Panc1 (cell line): ENCODE measurements at regions not wholly inside any gene's neighbourhood (a gene's known extent, or its start where the extent isn't known, plus 50 kb on each side); places are given as distances from the start of the nearest gene placed in this dataset.

Source experiments
- ATAC-seq: fragments of 200-7000 bp; cut with Tn5 transposase; 2 replicates; pipeline ENCODE4 v1.9.1; 2020; ENCODE audit warnings: mild to moderate bottlenecking, moderate library complexity
- BruUV-seq: library from RNA; stranded (reverse); fragments of 400-500 nt; replicated peaks from 2 replicates; lab custom pipeline; 2021; lab: Mats Ljungman, UMichigan
- CTCF ChIA-PET: fragments of 300-600 bp; sonication (Branson Sonifier 250); formaldehyde crosslinking; loops from one replicate; lab custom pipeline; 2022; ENCODE audit warnings: antibody characterized with exemption; lab: Charles Lee
- POLR2A ChIA-PET: fragments of 300-600 bp; sonication (Branson Sonifier 250); formaldehyde crosslinking; loops from one replicate; lab custom pipeline; 2022; ENCODE audit warnings: antibody characterized with exemption; lab: Charles Lee
- DNase-seq: peaks from one replicate; pipeline ENCODE4 v3.0.0-alpha.2; 2010; ENCODE audit warnings: low read depth, low spot score
- H3K27ac ChIP-seq: 2 replicates; pipeline ENCODE4 v1.5.1; 2011; ENCODE audit warnings: mild to moderate bottlenecking, low read length, inconsistent platforms
- H3K27me3 ChIP-seq: fragments of 200-500 bp; sonication (Bioruptor generic); 2 replicates; pipeline ENCODE4 v1.6.0; 2014; ENCODE audit warnings: low read length, inconsistent platforms; ENCODE audit not compliant: control insufficient read depth, insufficient read depth
- H3K36me3 ChIP-seq: fragments of 200-500 bp; sonication (Bioruptor generic); 2 replicates; pipeline ENCODE4 v1.5.1; 2014; ENCODE audit warnings: inconsistent platforms, mild to moderate bottlenecking, low read length, moderate library complexity; ENCODE audit not compliant: control insufficient read depth, insufficient read depth
- H3K4me1 ChIP-seq: 2 replicates; pipeline ENCODE4 v1.5.1; 2011; ENCODE audit warnings: inconsistent platforms, mild to moderate bottlenecking, low read length, moderate library complexity; ENCODE audit not compliant: control insufficient read depth, insufficient read depth
- H3K4me3 ChIP-seq, 2 experiments: 2 replicates each; pipeline ENCODE4 v1.5.1; 2011 to 2012; ENCODE audit warnings: low read depth in 2 of 2, low read length in 2 of 2, mild to moderate bottlenecking in 2 of 2, inconsistent platforms in 1 of 2, moderate library complexity in 1 of 2
- H3K9me3 ChIP-seq: fragments of 200-500 bp; sonication (Bioruptor generic); 2 replicates; pipeline ENCODE4 v1.5.1; 2014; ENCODE audit warnings: low read depth, mild to moderate bottlenecking, inconsistent platforms, low read length, moderate library complexity; ENCODE audit not compliant: control insufficient read depth, insufficient read depth
- POLR2AphosphoS5 ChIP-seq: IDR thresholded peaks from 2 replicates; pipeline ENCODE4 v1.6.1; 2012; ENCODE audit warnings: mild to moderate bottlenecking, low read depth, low read length, moderate library complexity
- SIN3A ChIP-seq: IDR thresholded peaks from 2 replicates; pipeline ENCODE4 v1.6.1; 2012; ENCODE audit warnings: low read depth, mild to moderate bottlenecking, low read length, moderate library complexity, borderline replicate concordance; ENCODE audit not compliant: insufficient read depth
- TCF7L2 ChIP-seq: IDR thresholded peaks from 2 replicates; pipeline ENCODE4 v1.6.1; 2011; ENCODE audit warnings: mild to moderate bottlenecking, low read depth, low read length, inconsistent platforms
- in situ Hi-C: cut with HindIII; loops from 2 replicates; pipeline ENCODE4 v1.10.0; 2016; ENCODE audit warnings: low sequenced_read_pairs, low pct_unique_long_range_greater_than_20kb
- intact Hi-C: fragments of 100-400 bp; cut with micrococcal nuclease; formaldehyde crosslinking; loops from one replicate; pipeline ENCODE4 v1.10.0; 2022; ENCODE audit not compliant: unreplicated experiment
- TF ChIP-seq, protein P1 (sequence below): fragments of 450-650 bp; IDR thresholded peaks from 2 replicates; pipeline ENCODE4 v1.5.1; 2017; ENCODE audit warnings: mild to moderate bottlenecking
- TF ChIP-seq, protein P2 (sequence below), 2 experiments: IDR thresholded peaks; 2 replicates each; pipeline ENCODE4 v1.6.1; 2011 to 2012; ENCODE audit warnings: low read depth in 2 of 2, control low read depth in 1 of 2, low read length in 1 of 2, mild to moderate bottlenecking in 1 of 2, moderate library complexity in 1 of 2; ENCODE audit not compliant: insufficient read depth in 1 of 2

DNA sequence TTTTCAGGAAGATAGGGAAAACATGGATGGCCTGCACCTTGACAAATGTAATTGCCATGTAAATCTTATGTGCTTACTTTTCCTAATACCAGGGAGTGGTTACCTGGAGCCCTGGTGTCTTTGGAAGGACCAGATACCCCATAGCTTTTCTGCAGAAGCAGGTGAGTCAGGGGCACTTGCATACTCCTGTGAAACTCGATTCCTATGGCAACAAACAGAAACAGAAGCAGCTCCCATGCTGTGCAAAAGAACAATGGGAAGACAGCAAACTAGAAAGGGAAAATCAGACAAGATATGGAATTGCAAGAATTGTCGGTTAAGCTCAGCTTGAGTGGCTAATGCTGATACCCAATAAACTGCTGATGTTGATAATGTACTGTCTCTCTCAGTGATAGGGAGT is 117.4 kb upstream of the AFF2 start:
- Histone ChIP-seq H3K9me3 (no peaks in the 10 kb centered on the region), H3K27ac (no peak overlapping the region), H3K27me3 (no peaks in the 10 kb centered on the region), H3K36me3 (no peaks in the 10 kb centered on the region), H3K4me3 (no peak overlapping the region), H3K4me1 (no peaks in the 10 kb centered on the region)
- no peak for DNase-seq
- in situ Hi-C loops: no loop called here
- ATAC-seq: no peak
- ChIA-PET CTCF (no interaction called here), POLR2A (no interaction called here)
- BruUV-seq: no TSS peak
- TF ChIP-seq TCF7L2: no peak
- TF ChIP-seq, protein P1, sequence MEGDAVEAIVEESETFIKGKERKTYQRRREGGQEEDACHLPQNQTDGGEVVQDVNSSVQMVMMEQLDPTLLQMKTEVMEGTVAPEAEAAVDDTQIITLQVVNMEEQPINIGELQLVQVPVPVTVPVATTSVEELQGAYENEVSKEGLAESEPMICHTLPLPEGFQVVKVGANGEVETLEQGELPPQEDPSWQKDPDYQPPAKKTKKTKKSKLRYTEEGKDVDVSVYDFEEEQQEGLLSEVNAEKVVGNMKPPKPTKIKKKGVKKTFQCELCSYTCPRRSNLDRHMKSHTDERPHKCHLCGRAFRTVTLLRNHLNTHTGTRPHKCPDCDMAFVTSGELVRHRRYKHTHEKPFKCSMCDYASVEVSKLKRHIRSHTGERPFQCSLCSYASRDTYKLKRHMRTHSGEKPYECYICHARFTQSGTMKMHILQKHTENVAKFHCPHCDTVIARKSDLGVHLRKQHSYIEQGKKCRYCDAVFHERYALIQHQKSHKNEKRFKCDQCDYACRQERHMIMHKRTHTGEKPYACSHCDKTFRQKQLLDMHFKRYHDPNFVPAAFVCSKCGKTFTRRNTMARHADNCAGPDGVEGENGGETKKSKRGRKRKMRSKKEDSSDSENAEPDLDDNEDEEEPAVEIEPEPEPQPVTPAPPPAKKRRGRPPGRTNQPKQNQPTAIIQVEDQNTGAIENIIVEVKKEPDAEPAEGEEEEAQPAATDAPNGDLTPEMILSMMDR: no peak
- TF ChIP-seq, protein P2, sequence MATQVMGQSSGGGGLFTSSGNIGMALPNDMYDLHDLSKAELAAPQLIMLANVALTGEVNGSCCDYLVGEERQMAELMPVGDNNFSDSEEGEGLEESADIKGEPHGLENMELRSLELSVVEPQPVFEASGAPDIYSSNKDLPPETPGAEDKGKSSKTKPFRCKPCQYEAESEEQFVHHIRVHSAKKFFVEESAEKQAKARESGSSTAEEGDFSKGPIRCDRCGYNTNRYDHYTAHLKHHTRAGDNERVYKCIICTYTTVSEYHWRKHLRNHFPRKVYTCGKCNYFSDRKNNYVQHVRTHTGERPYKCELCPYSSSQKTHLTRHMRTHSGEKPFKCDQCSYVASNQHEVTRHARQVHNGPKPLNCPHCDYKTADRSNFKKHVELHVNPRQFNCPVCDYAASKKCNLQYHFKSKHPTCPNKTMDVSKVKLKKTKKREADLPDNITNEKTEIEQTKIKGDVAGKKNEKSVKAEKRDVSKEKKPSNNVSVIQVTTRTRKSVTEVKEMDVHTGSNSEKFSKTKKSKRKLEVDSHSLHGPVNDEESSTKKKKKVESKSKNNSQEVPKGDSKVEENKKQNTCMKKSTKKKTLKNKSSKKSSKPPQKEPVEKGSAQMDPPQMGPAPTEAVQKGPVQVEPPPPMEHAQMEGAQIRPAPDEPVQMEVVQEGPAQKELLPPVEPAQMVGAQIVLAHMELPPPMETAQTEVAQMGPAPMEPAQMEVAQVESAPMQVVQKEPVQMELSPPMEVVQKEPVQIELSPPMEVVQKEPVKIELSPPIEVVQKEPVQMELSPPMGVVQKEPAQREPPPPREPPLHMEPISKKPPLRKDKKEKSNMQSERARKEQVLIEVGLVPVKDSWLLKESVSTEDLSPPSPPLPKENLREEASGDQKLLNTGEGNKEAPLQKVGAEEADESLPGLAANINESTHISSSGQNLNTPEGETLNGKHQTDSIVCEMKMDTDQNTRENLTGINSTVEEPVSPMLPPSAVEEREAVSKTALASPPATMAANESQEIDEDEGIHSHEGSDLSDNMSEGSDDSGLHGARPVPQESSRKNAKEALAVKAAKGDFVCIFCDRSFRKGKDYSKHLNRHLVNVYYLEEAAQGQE (IDR thresholded peaks at IDR 0.05; ENCODE audit: insufficient read depth in 1 of 2, low read depth in 2 of 2, low read length in 1 of 2): no peak
- TF ChIP-seq POLR2AphosphoS5: no peak
- TF ChIP-seq SIN3A: no peak
- intact Hi-C loops: no loop called here

DNA sequence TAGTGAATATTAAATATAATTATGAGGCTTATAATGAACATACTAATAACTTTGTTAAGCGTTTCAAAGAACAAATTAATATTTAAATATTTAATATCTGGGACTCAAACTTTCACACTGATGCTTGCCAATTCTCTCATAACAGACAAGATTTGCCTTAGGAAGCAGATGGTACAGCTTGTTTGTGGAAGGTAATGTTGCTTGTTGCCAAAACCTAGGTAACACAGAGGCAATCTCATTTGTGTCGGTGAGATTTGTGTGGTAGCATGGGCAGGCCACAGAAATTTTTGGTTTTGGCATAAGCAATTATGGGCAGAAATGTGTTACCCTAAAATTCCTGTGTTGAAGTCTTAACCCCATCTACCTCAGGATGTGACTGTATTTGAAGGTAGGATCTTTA is 114.9 kb upstream of the AFF2 start:
- in situ Hi-C loops (no loop called here), intact Hi-C loops (no loop called here)
- Histone ChIP-seq H3K4me3 (no peak overlapping the region), H3K9me3 (no peaks in the 10 kb centered on the region), H3K36me3 (no peaks in the 10 kb centered on the region), H3K27ac (no peak overlapping the region), H3K27me3 (no peaks in the 10 kb centered on the region), H3K4me1 (no peaks in the 10 kb centered on the region)
- ChIA-PET POLR2A (no interaction called here), CTCF (no interaction called here)
- TF ChIP-seq, protein P2 (IDR thresholded peaks at IDR 0.05; ENCODE audit: insufficient read depth in 1 of 2, low read depth in 2 of 2, low read length in 1 of 2): no peak
- TF ChIP-seq POLR2AphosphoS5: no peak
- TF ChIP-seq SIN3A: no peak
- TF ChIP-seq TCF7L2: no peak
- TF ChIP-seq, protein P1: no peak
- ATAC-seq (no peak), DNase-seq (no peak)
- no TSS peak for BruUV-seq
